Muscle of arm (tissue), 1 donor: ENCODE measurements at regions not wholly inside any gene's neighbourhood (a gene's known extent, or its start where the extent isn't known, plus 50 kb on each side); places are given as distances from the start of the nearest gene placed in this dataset.

Experiments
- DNase-seq: peaks from one replicate; pipeline ENCODE4 v3.0.0-alpha.2; 2013

DNA sequence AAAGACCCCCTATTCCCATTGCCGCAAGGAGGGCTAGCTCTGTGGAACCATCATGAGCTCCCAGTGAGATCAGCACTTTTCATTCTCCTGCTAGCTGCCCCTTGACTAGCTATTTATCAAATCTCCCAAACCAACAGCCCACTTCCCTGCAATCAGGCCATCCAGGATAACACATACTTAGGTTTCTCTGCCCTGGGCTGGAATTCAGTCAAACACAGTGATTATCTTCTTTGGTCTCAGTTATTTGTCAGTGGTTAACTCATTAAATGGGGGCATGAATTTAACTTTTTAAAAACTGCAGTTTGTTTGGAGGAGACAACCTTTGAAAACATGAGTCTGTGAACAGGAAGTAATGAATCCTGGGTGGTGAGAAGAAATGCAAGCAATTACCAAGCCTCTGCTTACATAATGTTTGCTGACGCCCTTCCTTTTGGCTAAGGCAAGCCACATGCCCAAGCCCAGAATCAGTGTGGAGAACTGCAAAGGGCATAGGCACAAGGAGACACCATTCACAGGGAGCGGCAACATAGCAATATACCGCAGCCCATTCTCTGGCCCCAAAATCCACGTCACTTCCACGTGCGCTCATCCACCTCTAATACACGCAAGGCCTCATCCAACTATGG is 275.0 kb downstream of the DRD1 start:
- no peak for DNase-seq

DNA sequence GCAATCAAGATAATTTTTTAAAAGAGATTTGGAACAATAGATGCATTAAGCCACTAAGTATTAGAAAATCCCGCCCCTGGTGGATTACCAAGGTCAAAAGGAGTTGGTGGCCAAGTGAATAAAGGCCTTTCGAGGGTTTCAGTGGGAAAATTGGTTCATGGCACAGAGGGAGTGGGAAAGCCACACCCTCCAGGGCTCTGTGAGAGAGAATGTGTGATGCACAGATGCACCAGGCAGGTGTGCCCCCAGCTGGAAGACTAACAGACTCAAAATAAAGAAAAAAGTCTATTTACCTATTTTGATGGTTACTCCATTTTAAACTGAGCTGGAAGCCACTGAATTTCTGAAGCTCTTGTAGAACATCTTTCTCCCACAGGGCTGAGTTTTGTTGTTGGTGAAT is 278.0 kb downstream of the DRD1 start:
- DNase-seq = no peak

- DNase-seq = no peak
These were observed 280.3 kb downstream of the DRD1 start for GRCh38 chr5:175163586-175164275.

DNA sequence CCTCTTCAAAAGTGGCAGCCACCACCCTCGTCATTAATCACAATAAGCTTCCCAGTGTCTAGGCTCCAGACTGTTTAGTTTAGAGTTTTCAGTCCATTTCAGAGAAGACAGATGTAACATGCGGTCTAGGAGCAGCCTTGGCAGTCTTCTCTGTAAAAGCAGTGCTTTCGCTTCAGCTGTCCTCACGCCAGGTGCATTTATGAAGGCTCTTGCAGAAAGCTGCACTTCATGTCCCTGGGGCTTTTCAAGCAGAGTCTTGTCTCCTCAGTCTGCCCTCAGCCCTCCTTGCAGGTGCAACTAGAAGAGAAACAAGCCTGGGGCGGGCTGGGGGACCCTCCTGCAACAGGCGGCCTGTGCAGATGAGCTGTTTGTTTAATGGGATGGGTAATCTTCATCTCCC is 281.9 kb downstream of the DRD1 start:
- no peak for DNase-seq

DNA sequence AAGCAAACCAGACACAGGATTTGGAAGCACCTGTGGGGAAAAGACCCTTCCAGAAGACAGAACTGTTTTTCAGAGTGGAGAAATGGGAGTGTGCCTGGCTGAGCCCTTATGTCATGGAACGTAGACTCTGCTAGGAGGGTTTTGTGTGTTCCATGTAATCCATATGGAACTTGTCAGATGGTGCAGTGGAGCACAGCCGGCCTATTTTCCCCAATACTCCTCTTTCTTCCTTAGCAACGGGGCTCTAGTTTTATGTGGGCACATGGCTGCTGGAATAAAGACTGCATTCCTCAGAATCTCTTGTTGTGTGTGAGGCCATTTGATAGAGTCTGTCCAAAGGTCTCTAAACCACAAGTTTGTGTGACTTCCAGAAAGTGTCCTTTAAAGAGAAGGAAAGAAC is 284.0 kb downstream of the DRD1 start:
- no peak for DNase-seq

DNA sequence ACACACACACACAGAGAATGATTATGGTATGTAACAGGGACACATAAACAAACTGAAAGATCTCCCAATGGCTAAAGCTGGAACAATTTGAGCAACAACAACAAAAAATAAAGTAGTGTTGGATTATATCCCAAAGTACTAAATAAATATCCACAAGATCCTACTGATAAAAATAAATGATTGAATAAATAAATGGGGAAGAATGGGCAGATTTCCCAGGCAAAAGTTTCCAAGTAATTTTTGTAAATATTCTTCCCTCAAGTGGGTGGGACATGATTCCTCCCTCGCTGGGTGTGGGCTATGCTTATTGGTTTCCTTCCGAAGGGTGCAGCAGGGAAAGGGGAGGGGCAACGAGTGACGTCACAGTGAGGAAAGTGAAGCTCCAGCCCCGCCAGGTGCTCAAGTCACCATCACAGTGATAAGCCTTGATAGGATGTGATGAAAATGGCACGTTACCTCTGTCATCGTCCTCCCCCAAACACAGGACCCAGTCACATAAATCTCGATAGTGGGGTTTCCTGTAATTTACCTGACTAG is 295.3 kb downstream of the DRD1 start:
- no peak for DNase-seq

- no peak for DNase-seq
These were observed 297.2 kb downstream of the DRD1 start for GRCh38 chr5:175146733-175147132.

DNA sequence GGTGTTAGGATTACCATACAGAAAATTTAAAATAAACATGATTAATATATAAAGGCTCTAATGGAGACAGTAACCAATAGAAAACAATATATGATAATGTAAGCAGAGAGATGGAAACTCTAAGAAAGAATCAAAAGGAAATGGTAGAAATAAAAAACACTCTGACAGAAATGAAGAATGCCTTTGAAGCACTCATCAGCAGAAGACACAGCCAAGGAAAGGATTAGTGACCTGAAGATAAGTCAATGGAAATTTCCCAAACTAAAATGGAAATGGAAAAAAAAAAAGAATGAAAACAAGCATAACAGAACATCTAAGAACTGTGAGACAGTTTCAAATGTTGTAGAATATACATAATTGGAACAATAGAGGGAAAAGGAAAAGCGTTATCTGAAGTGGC is 302.6 kb downstream of the DRD1 start:
- DNase-seq = no peak

GRCh38 chr5:175133185-175133584 is 310.8 kb downstream of the DRD1 start:
- DNase-seq = no peak

DNA sequence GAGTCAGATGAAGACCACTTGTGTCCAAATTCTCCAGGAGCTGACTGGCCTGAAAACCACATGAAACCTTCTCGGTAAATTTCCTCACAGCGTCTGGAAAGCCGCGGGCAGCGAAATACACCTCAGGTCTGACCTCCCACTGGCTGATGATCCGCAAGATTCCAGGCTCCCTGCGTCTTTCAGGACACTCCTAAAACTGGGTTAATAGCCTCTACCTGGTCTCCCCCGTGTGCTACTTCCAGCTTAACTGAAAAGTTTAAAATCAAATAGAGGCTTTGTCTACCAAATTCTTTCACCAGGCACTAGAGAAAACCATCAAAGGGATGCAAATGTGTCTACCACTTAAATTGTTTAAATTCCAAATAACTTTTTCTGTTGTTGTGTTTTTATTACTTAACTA is 312.6 kb downstream of the DRD1 start:
- DNase-seq = no peak

GRCh38 chr5:175129619-175130018 is 314.4 kb downstream of the DRD1 start:
- no peak for DNase-seq

DNA sequence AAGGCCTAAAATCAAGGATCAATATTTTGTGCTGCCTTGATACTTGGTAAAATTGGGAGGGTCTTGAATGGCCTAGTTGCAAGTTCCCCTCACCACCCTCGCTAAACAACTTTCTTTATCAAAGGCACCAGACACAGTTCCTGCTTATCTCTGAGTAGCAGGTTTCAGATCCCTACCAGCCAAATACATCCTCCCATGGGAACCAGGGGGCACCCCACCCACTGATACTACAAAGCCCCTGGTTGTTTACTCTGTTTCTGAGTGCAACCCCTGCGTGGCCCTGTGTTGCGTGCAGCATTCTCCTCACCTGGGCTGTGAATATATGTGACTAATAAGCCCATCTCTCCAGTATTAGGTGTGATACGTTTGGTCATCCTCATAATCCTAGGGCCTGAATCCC is 314.9 kb downstream of the DRD1 start:
- no peak for DNase-seq

DNA sequence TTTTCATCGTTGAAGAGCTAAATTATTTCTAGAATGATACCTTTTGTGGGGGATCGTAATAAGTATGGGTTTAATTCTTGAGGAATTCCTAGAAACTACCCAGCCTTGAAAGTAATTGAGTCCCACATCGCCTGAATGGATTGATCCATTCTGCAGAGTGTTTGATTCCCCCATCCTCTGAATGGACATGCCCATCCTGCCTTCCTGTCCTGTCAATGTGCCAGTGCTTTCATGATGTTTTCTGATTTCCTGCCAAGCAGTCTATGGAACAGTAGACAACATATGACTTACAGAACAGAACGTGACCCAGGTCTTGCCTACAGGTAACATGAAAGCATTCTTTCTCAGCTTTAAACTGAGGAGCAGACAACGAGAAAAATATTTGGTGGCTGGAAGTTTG is 319.2 kb downstream of the DRD1 start:
- DNase-seq = no peak

- no peak for DNase-seq
These were observed 319.6 kb downstream of the DRD1 start for GRCh38 chr5:175124251-175124813.

DNA sequence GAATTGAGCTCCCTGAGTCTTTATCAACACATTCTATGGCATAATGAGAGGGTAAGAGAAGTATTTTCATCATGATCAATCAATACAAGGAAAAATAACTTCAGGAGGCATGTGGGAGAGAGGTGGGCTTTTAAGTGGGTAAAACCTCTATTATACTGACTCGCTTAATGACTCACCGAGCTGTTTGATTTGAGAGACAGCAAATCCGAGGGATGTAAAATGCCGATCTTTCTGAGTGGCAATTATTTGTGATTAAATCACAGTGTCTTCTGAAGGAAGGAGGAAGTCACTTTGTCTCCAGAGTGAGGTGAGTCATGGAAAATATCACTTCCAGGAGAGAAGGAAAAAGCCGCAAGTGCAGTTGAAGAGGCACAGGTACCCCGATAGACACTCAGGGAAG is 320.4 kb downstream of the DRD1 start:
- no peak for DNase-seq

GRCh38 chr5:175121457-175121856 is 322.5 kb downstream of the DRD1 start:
- DNase-seq = no peak

GRCh38 chr5:175120412-175120811 is 323.6 kb downstream of the DRD1 start:
- DNase-seq = no peak

DNA sequence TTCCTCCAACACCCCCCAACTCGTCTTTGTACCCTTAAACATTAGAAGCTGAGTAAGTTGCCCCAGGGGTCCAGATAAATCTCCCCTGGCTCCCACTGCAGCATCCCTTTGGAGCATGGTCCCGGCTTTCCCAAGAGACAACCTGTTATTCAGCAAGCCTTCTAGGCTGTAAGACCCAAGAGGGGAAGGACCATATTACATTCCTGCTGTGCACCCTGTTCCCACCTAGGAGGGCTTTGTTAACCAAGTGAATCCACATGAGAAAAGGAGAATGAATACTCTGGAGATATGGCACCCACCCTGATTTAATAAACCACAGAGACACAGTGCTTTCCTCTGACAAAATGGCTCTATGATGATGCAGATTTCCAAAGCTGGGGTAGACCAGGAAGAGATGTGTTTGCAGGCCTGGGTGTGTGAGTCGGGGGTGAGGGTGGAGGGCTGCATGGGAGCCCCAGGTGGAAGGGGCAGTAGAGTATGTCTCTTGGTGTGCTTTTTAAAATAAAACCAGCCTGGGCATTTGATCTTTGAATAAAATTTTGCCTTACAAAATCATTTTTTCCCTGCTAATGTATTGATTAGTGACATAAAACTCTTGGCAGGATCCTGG is 325.2 kb downstream of the DRD1 start:
- no peak for DNase-seq

DNA sequence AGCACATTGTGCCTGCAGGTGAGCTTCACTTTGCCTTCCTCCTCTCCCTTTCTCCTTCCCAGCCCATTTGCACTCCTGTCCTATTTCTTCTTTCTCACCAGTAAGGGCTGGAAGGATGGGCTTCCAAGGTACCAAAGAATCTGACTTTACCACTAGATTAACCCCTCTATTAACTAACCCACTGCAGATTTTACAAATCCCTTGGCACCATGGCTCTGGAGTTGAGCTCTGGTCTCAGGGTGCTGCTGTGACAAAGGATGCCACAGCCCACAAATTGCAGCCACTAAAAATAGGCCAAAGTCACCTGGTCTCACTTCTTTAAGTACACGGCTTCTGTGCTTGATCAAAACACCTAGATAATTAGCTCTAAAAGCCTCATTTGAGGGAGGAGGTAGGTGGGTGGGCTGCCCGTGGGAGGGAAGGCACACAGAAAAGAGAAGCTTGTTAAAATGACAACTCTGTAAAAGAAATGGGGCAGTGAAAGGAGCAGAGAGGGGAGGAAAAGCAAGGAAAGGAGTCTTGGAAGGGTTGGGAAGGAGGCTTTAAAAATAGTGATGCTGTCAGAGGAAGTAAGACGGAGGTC is 327.4 kb downstream of the DRD1 start:
- no peak for DNase-seq

- no peak for DNase-seq
These were observed 328.2 kb downstream of the DRD1 start for GRCh38 chr5:175115831-175116230.

GRCh38 chr5:175113947-175114346 is 330.0 kb downstream of the DRD1 start:
- DNase-seq = no peak

GRCh38 chr5:175109058-175109755 is 334.8 kb downstream of the DRD1 start:
- DNase-seq = no peak
